SU-DHL-6 (cell line): ENCODE measurements at regions not wholly inside any gene's neighbourhood (a gene's known extent, or its start where the extent isn't known, plus 50 kb on each side); places are given as distances from the start of the nearest gene placed in this dataset.

ENCODE experiments used
- H2AFZ ChIP-seq: fragments of 200-600 bp; sonication (generic); 2 replicates; pipeline ENCODE4 v1.6.1; 2014; ENCODE audit warnings: low read depth, mild to moderate bottlenecking, moderate library complexity, mixed read lengths, antibody characterized with exemption, low read length; ENCODE audit not compliant: severe bottlenecking
- H3F3A ChIP-seq: fragments of 200-600 bp; shearing (Covaris generic); 2 replicates; pipeline ENCODE4 v1.6.0; 2016; ENCODE audit warnings: antibody characterized with exemption, mild to moderate bottlenecking; ENCODE audit not compliant: insufficient read depth
- H3K27ac ChIP-seq: fragments of 200-600 bp; sonication (generic); 2 replicates; pipeline ENCODE4 v1.5.1; 2016; ENCODE audit warnings: low read depth, mild to moderate bottlenecking, low read length, moderate library complexity, mixed read lengths
- H3K27me3 ChIP-seq: fragments of 200-600 bp; sonication (generic), shearing (Covaris generic); 2 replicates; pipeline ENCODE4 v1.6.0; 2014; ENCODE audit warnings: mild to moderate bottlenecking, low read length
- H3K36me3 ChIP-seq: fragments of 200-600 bp; sonication (generic); 2 replicates; pipeline ENCODE4 v1.6.1; 2014; ENCODE audit warnings: mild to moderate bottlenecking, low read length, mixed read lengths
- H3K4me2 ChIP-seq: fragments of 300-600, 200-600 bp; shearing (Covaris generic), sonication (generic); 2 replicates; pipeline ENCODE4 v1.6.0; 2014; ENCODE audit warnings: low read length, low read depth, mild to moderate bottlenecking; ENCODE audit not compliant: poor library complexity, severe bottlenecking
- H3K4me3 ChIP-seq: fragments of 200-600 bp; sonication (generic); 2 replicates; pipeline ENCODE4 v1.5.1; 2014; ENCODE audit warnings: antibody characterized with exemption, low read length, mild to moderate bottlenecking, mixed read lengths; ENCODE audit not compliant: insufficient read depth, poor library complexity, severe bottlenecking
- H3K79me2 ChIP-seq: fragments of 200-600 bp; sonication (generic); 2 replicates; pipeline ENCODE4 v1.6.1; 2014; ENCODE audit warnings: mild to moderate bottlenecking, low read length, moderate library complexity; ENCODE audit not compliant: insufficient read depth
- H3K9ac ChIP-seq: fragments of 200-600 bp; sonication (generic); 2 replicates; pipeline ENCODE4 v1.7.0; 2014; ENCODE audit warnings: mild to moderate bottlenecking, low read length
- H3K9me2 ChIP-seq: fragments of 200-600 bp; sonication (generic); replicated peaks from 2 replicates; pipeline ENCODE4 v1.6.1; 2014; ENCODE audit warnings: low read length; ENCODE audit not compliant: insufficient read depth
- H3K9me3 ChIP-seq: fragments of 200-600 bp; sonication (generic); 2 replicates; pipeline ENCODE4 v1.6.1; 2014; ENCODE audit warnings: low read length, mixed read lengths; ENCODE audit not compliant: insufficient read depth
- H4K20me1 ChIP-seq: fragments of 200-600 bp; sonication (generic); 2 replicates; pipeline ENCODE4 v1.6.1; 2014; ENCODE audit warnings: low read depth, mild to moderate bottlenecking, antibody characterized with exemption, low read length, moderate library complexity, mixed read lengths
- EZH2phosphoT487 ChIP-seq: fragments of 200-600 bp; sonication (generic), shearing (Covaris generic); conservative IDR thresholded peaks from 2 replicates; pipeline ENCODE4 v1.6.1; 2018; ENCODE audit warnings: mild to moderate bottlenecking, antibody characterized with exemption, low read length, moderate library complexity, mixed read lengths
- TF ChIP-seq, protein P1 (sequence below): fragments of 200-600 bp; sonication (generic); IDR thresholded peaks from one replicate; pipeline ENCODE4 v1.5.1; 2017; ENCODE audit warnings: antibody characterized with exemption, mild to moderate bottlenecking, low read length, moderate library complexity; ENCODE audit not compliant: insufficient read depth, poor library complexity, severe bottlenecking

DNA sequence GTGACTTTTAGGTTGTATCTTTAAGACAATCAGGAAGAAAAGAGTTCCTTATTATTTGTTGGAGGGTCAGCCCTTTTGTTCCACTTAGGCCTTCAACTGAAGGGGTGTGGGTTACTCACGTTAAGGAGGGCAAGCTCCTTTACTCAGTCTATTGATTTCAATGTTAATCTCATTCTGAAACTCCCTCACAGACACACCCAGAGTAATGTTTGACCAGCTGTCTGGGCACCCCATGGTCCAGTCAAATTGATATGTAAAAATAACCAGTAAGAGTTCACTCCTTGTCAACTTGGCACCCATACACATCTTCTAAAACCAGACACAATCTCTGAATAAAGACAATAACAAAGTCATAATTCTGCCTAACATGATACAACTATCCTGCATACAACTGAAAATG, 292.9 kb downstream of the KLF5 start:
- H3F3A ChIP-seq = no peaks in the 10 kb centered on the region
- H3K4me3 ChIP-seq = no peak overlapping the region
- no peak overlapping the region for H3K27ac ChIP-seq
- H4K20me1 ChIP-seq = no peaks in the 10 kb centered on the region
- TF ChIP-seq EZH2phosphoT487 = no peak
- TF ChIP-seq, protein P1, sequence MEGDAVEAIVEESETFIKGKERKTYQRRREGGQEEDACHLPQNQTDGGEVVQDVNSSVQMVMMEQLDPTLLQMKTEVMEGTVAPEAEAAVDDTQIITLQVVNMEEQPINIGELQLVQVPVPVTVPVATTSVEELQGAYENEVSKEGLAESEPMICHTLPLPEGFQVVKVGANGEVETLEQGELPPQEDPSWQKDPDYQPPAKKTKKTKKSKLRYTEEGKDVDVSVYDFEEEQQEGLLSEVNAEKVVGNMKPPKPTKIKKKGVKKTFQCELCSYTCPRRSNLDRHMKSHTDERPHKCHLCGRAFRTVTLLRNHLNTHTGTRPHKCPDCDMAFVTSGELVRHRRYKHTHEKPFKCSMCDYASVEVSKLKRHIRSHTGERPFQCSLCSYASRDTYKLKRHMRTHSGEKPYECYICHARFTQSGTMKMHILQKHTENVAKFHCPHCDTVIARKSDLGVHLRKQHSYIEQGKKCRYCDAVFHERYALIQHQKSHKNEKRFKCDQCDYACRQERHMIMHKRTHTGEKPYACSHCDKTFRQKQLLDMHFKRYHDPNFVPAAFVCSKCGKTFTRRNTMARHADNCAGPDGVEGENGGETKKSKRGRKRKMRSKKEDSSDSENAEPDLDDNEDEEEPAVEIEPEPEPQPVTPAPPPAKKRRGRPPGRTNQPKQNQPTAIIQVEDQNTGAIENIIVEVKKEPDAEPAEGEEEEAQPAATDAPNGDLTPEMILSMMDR = no peak
- no peaks in the 10 kb centered on the region for H3K79me2 ChIP-seq
- no peak overlapping the region for H3K9ac ChIP-seq
- no peak overlapping the region for H3K4me2 ChIP-seq
- no peak overlapping the region for H2AFZ ChIP-seq
- no peaks in the 10 kb centered on the region for H3K9me3 ChIP-seq
- H3K9me2 ChIP-seq = no peaks in the 10 kb centered on the region; the same call in 1 of the 2 replicates
- H3K36me3 ChIP-seq = no peaks in the 10 kb centered on the region
- H3K27me3 ChIP-seq = no peaks in the 10 kb centered on the region; the same call in 1 of the 2 replicates

DNA sequence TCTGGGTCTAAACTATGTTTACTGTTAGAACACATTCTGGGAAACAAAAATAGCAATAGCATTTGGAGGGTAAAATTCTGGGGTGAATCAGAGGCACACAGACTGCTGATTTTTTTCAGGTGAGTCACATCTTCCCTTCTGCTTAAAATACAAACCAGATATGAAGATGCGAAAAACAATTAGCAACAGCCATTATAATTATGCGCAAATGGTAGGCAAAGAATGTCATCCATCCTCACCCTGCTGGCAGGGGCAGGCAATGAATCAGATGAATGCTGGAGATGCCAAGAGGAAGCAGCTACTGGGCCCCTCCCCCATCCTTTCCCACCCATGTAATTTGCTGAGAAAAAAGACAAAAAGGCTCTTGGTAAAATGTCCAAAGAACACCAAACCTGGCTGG, 282.9 kb downstream of the KLF5 start:
- no peaks in the 10 kb centered on the region for H3K36me3 ChIP-seq
- H3K27ac ChIP-seq = no peak overlapping the region
- H3K4me3 ChIP-seq = no peak overlapping the region
- no peaks in the 10 kb centered on the region; the same call in 1 of the 2 replicates for H3K27me3 ChIP-seq
- H2AFZ ChIP-seq = no peak overlapping the region
- no peaks in the 10 kb centered on the region for H3F3A ChIP-seq
- TF ChIP-seq, protein P1 = no peak
- TF ChIP-seq EZH2phosphoT487 = no peak
- no peak overlapping the region for H3K4me2 ChIP-seq
- H3K79me2 ChIP-seq = no peaks in the 10 kb centered on the region
- H4K20me1 ChIP-seq = no peaks in the 10 kb centered on the region
- H3K9ac ChIP-seq = no peak overlapping the region
- H3K9me2 ChIP-seq = no peaks in the 10 kb centered on the region
- H3K9me3 ChIP-seq = no peaks in the 10 kb centered on the region

DNA sequence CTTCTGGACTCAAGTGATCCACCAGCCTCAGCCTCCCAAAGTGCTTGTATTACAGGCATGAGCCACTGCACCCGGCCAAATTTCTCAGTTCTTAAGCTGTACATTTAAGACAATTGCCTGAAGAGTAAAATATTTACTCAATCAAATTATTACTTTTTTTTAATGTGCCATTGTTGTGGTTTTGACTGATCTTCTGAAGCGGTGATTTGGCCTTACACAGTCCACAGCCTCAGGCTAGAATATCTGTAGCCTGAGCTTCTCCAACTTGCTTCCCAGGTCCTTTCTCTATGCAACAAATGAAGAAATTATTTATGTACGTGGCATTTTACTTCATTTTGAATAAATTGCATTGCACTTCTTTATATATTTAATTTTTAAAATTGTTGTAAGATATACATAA, 281.3 kb downstream of the KLF5 start:
- TF ChIP-seq EZH2phosphoT487 = no peak
- TF ChIP-seq, protein P1 = no peak
- H2AFZ ChIP-seq = no peak overlapping the region
- no peaks in the 10 kb centered on the region for H3K36me3 ChIP-seq
- H4K20me1 ChIP-seq = no peaks in the 10 kb centered on the region
- H3K9ac ChIP-seq = no peak overlapping the region
- H3K4me3 ChIP-seq = no peak overlapping the region
- H3K27ac ChIP-seq = no peak overlapping the region
- no peak overlapping the region for H3K4me2 ChIP-seq
- no peaks in the 10 kb centered on the region for H3K27me3 ChIP-seq
- H3K9me2 ChIP-seq = no peaks in the 10 kb centered on the region
- no peaks in the 10 kb centered on the region for H3K79me2 ChIP-seq
- H3F3A ChIP-seq = no peaks in the 10 kb centered on the region
- no peaks in the 10 kb centered on the region for H3K9me3 ChIP-seq
